MM.1S (cell line): ENCODE measurements at regions not wholly inside any gene's neighbourhood (a gene's known extent, or its start where the extent isn't known, plus 50 kb on each side); places are given as distances from the start of the nearest gene placed in this dataset.

ENCODE experiments used
- DNase-seq: peaks from one replicate; pipeline ENCODE4 v3.0.0-alpha.2; 2015
- H2AFZ ChIP-seq: fragments of 300-600 bp; sonication (generic); 2 replicates; pipeline ENCODE4 v1.6.0; 2016; ENCODE audit warnings: antibody characterized with exemption, low read length
- H3F3A ChIP-seq: fragments of 300-600 bp; sonication (generic); 2 replicates; pipeline ENCODE4 v1.6.1; 2016; ENCODE audit warnings: mild to moderate bottlenecking, antibody characterized with exemption, low read length, moderate library complexity, mixed read lengths; ENCODE audit not compliant: insufficient read depth
- H3K27ac ChIP-seq: fragments of 300-600 bp; sonication (generic); 2 replicates; pipeline ENCODE4 v1.5.1; 2016; ENCODE audit warnings: mild to moderate bottlenecking, low read length
- H3K27me3 ChIP-seq: fragments of 300-600 bp; sonication (generic); replicated peaks from 2 replicates; pipeline ENCODE4 v1.6.0; 2016; ENCODE audit warnings: low read length; ENCODE audit not compliant: insufficient read depth
- H3K36me3 ChIP-seq: fragments of 300-600 bp; sonication (generic); replicated peaks from 2 replicates; pipeline ENCODE4 v1.6.1; 2016; ENCODE audit warnings: mild to moderate bottlenecking, low read length, mixed read lengths; ENCODE audit not compliant: insufficient read depth
- H3K4me1 ChIP-seq: fragments of 300-600 bp; sonication (generic); 2 replicates; pipeline ENCODE4 v1.6.1; 2016; ENCODE audit warnings: low read length, mixed read lengths
- H3K4me2 ChIP-seq: fragments of 300-600 bp; sonication (generic); 2 replicates; pipeline ENCODE4 v1.6.0; 2016; ENCODE audit warnings: low read depth, low read length
- H3K4me3 ChIP-seq: fragments of 300-600 bp; sonication (generic); 2 replicates; pipeline ENCODE4 v1.5.1; 2016; ENCODE audit warnings: low read length, mixed read lengths
- H3K79me2 ChIP-seq: fragments of 300-600 bp; sonication (generic); 2 replicates; pipeline ENCODE4 v1.6.1; 2016; ENCODE audit warnings: mixed run types, low read length, mixed read lengths
- H3K9ac ChIP-seq: fragments of 300-600 bp; sonication (generic); 2 replicates; pipeline ENCODE4 v1.6.1; 2016; ENCODE audit warnings: low read length, mixed read lengths
- H3K9me2 ChIP-seq: fragments of 300-600 bp; sonication (generic); replicated peaks from 2 replicates; pipeline ENCODE4 v1.6.1; 2016; ENCODE audit warnings: mild to moderate bottlenecking, low read length, mixed read lengths; ENCODE audit not compliant: insufficient read depth
- H3K9me3 ChIP-seq: fragments of 300-600 bp; sonication (generic); replicated peaks from 2 replicates; pipeline ENCODE4 v1.6.1; 2016; ENCODE audit warnings: mild to moderate bottlenecking, low read length, mixed read lengths; ENCODE audit not compliant: insufficient read depth
- H4K20me1 ChIP-seq: fragments of 300-600 bp; sonication (generic); 2 replicates; pipeline ENCODE4 v1.6.1; 2016; ENCODE audit warnings: mild to moderate bottlenecking, low read length, moderate library complexity, mixed read lengths; ENCODE audit not compliant: insufficient read depth
- CTCF ChIP-seq: fragments of 300-600 bp; sonication (generic); IDR thresholded peaks from 2 replicates; pipeline ENCODE4 v1.5.1; 2016; ENCODE audit warnings: antibody characterized with exemption, low read length, mixed read lengths
- EZH2 ChIP-seq: fragments of 300-600 bp; sonication (generic); optimal IDR thresholded peaks from 2 replicates; pipeline ENCODE3; 2017; ENCODE audit warnings: low read depth, mild to moderate bottlenecking, antibody characterized with exemption, low read length, mixed read lengths
- EZH2phosphoT487 ChIP-seq: fragments of 300-600 bp; sonication (generic); IDR thresholded peaks from 2 replicates; pipeline ENCODE4 v1.6.1; 2018; ENCODE audit warnings: antibody characterized with exemption, low read length

- Histone ChIP-seq H3K79me2 (no peaks in the 10 kb centered on the region), H3K9ac (no peak overlapping the region), H3K27ac (no peak overlapping the region), H3K4me2 (no peak overlapping the region), H3F3A (no peaks in the 10 kb centered on the region), H2AFZ (no peak overlapping the region), H3K4me1 (no peaks in the 10 kb centered on the region), H3K9me3 (no peaks in the 10 kb centered on the region), H3K27me3 (peaks cover 69% of the 10 kb centered on the region), H4K20me1 (no peaks in the 10 kb centered on the region), H3K9me2 (no peaks in the 10 kb centered on the region), H3K4me3 (no peak overlapping the region), H3K36me3 (no peaks in the 10 kb centered on the region)
- TF ChIP-seq CTCF (no peak), EZH2 (no peak), EZH2phosphoT487 (no peak)
- no peak for DNase-seq
Measured at GRCh38 chr7:155948845-155949244, 136.6 kb upstream of the SHH start.

DNA sequence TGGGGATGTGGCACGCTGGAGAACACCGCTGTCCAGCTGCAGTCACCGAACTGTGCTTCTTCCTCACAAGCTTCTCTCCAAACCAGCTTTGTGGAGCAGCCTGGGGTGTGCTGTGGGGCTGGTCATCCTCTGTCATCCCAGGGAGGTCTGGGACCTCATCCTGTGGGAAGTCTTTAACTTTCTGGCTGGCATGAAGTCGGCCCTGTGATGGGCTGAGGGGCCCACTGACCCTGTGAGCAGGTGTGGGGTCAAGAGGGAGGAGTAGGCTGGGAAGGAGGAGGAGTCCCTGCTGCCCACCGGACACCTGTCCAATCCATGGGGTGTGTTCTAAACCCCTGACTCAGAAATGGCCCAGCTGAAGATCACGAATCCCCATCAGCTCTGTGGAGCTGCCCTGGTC lies 136.2 kb upstream of the SHH start:
- Histone ChIP-seq H3K9ac (no peak overlapping the region), H3K36me3 (no peaks in the 10 kb centered on the region), H3K79me2 (no peaks in the 10 kb centered on the region), H4K20me1 (no peaks in the 10 kb centered on the region), H3K4me2 (no peak overlapping the region), H3F3A (no peaks in the 10 kb centered on the region), H3K27me3 (peaks cover 69% of the 10 kb centered on the region), H2AFZ (no peak overlapping the region), H3K9me2 (no peaks in the 10 kb centered on the region), H3K9me3 (no peaks in the 10 kb centered on the region), H3K4me1 (no peaks in the 10 kb centered on the region), H3K27ac (no peak overlapping the region), H3K4me3 (no peak overlapping the region)
- no peak for DNase-seq
- TF ChIP-seq CTCF (no peak), EZH2phosphoT487 (no peak), EZH2 (no peak)

DNA sequence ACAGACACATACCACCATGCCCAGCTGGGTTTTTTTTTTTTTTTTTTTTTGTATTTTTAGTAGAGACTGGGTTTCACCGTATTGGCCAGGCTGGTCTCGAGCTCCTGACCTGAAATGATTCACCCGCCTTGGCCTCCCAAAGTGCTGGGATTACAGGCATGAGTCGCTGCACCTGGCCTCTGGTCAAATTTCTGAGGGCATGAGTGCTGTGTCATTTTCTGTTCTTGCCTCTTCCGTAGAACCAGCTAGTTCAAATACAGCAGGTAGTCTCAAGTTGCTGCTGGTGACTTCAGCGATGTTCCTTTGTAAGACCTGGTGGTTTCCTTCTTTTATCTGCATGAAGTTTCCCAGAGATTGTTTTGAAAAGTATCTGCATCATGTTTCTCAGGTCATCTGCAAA lies 134.8 kb upstream of the SHH start:
- no peaks in the 10 kb centered on the region for H3K36me3 ChIP-seq
- no peaks in the 10 kb centered on the region for H3F3A ChIP-seq
- H3K4me3 ChIP-seq = no peak overlapping the region
- peaks cover 58% of the 10 kb centered on the region for H3K27me3 ChIP-seq
- no peak overlapping the region for H3K27ac ChIP-seq
- TF ChIP-seq EZH2 = no peak
- TF ChIP-seq EZH2phosphoT487 = no peak
- no peak for TF ChIP-seq CTCF
- no peaks in the 10 kb centered on the region for H3K79me2 ChIP-seq
- H2AFZ ChIP-seq = no peak overlapping the region
- no peaks in the 10 kb centered on the region for H3K9me3 ChIP-seq
- no peaks in the 10 kb centered on the region for H3K9me2 ChIP-seq
- DNase-seq = no peak
- H3K4me1 ChIP-seq = no peaks in the 10 kb centered on the region
- no peak overlapping the region for H3K4me2 ChIP-seq
- H3K9ac ChIP-seq = no peak overlapping the region
- no peaks in the 10 kb centered on the region for H4K20me1 ChIP-seq
